Nephron (organoid): ENCODE measurements at regions not wholly inside any gene's neighbourhood (a gene's known extent, or its start where the extent isn't known, plus 50 kb on each side); places are given as distances from the start of the nearest gene placed in this dataset.

Experiments
- H3K27ac Mint-ChIP-seq, 3 experiments: 2 replicates each; pipeline ENCODE4 v1.8.0; 2020; ENCODE audit warnings: mixed read lengths in 3 of 3, mild to moderate bottlenecking in 2 of 3, moderate library complexity in 1 of 3
- H3K27me3 Mint-ChIP-seq: 2 replicates; pipeline ENCODE4 v1.8.0; 2021; ENCODE audit warnings: low read depth, mild to moderate bottlenecking, moderate library complexity, mixed read lengths
- H3K36me3 Mint-ChIP-seq: 2 replicates; pipeline ENCODE4 v1.8.0; 2020; ENCODE audit warnings: low read depth, mixed read lengths
- H3K4me1 Mint-ChIP-seq: 2 replicates; pipeline ENCODE4 v1.8.0; 2020; ENCODE audit warnings: mixed read lengths
- H3K4me3 Mint-ChIP-seq, 3 experiments: 2 replicates each; pipeline ENCODE4 v1.8.0; 2020; ENCODE audit warnings: mild to moderate bottlenecking in 3 of 3, mixed read lengths in 3 of 3, moderate library complexity in 2 of 3
- H3K9me3 Mint-ChIP-seq: 2 replicates; pipeline ENCODE4 v1.8.0; 2020; ENCODE audit warnings: mixed read lengths
- CTCF ChIP-seq, 3 experiments: fragments of 200-600 bp; sonication (generic); IDR thresholded peaks; one replicate each; pipeline ENCODE4 v1.5.0; 2021; ENCODE audit warnings: antibody characterized with exemption in 3 of 3; ENCODE audit not compliant: unreplicated experiment in 3 of 3

- Mint-ChIP-seq H3K27ac (no peak overlapping the region), H3K4me1 (no peaks in the 10 kb centered on the region), H3K36me3 (no peaks in the 10 kb centered on the region), H3K27me3 (peaks cover 3% of the 10 kb centered on the region), H3K9me3 (peaks cover 9% of the 10 kb centered on the region), H3K4me3 (no peak overlapping the region)
- TF ChIP-seq CTCF (IDR thresholded peaks at IDR 0.05; ENCODE audit: unreplicated experiment in 3 of 3): no peak
These were observed 440.0 kb downstream of the DAD1 start for GRCh38 chr14:22149058-22149457.

GRCh38 chr14:22147716-22148115 lies 441.3 kb downstream of the DAD1 start:
- Mint-ChIP-seq H3K9me3 (peaks cover 9% of the 10 kb centered on the region), H3K4me3 (no peak overlapping the region), H3K36me3 (no peaks in the 10 kb centered on the region), H3K27me3 (peaks cover 3% of the 10 kb centered on the region), H3K4me1 (no peaks in the 10 kb centered on the region), H3K27ac (no peak overlapping the region)
- no peak for TF ChIP-seq CTCF (IDR thresholded peaks at IDR 0.05; ENCODE audit: unreplicated experiment in 3 of 3)

DNA sequence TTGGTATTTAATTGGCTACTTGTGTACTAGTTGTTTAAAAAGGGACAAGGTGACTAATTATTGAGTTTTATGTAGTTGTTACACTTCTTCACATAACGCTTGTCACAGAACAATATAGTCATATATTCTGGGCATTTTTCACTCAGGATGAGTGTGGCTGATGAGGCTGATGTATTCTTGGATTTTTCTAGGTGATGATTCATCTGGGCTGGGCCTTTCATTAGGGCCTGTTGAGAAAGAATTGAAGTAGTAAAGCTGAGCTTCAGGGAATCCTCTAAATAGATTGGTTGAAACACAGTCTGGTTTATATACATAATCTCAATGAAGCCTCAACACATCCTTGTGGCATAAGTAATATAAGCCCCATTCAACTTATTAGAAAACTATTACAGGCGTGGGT lies 445.7 kb downstream of the DAD1 start:
- Mint-ChIP-seq H3K27ac (no peak overlapping the region), H3K4me1 (no peaks in the 10 kb centered on the region), H3K36me3 (no peaks in the 10 kb centered on the region), H3K9me3 (no peaks in the 10 kb centered on the region), H3K4me3 (no peak overlapping the region), H3K27me3 (peaks cover 6% of the 10 kb centered on the region)
- no peak for TF ChIP-seq CTCF (IDR thresholded peaks at IDR 0.05; ENCODE audit: unreplicated experiment in 3 of 3)

- Mint-ChIP-seq H3K36me3 (no peaks in the 10 kb centered on the region), H3K27ac (no peak overlapping the region), H3K4me1 (no peaks in the 10 kb centered on the region), H3K9me3 (no peaks in the 10 kb centered on the region), H3K27me3 (peaks cover 3% of the 10 kb centered on the region), H3K4me3 (no peak overlapping the region)
- no peak for TF ChIP-seq CTCF (IDR thresholded peaks at IDR 0.05; ENCODE audit: unreplicated experiment in 3 of 3)
These were observed 448.4 kb downstream of the DAD1 start for GRCh38 chr14:22140633-22141032.

GRCh38 chr14:22131749-22132476 lies 457.1 kb downstream of the DAD1 start:
- H3K36me3 Mint-ChIP-seq: no peaks in the 10 kb centered on the region
- TF ChIP-seq CTCF (IDR thresholded peaks at IDR 0.05; ENCODE audit: unreplicated experiment in 3 of 3): peak in 2 of 3 experiments; percentile 21 to 36
- no peaks in the 10 kb centered on the region for H3K27me3 Mint-ChIP-seq
- H3K27ac Mint-ChIP-seq: no peak overlapping the region
- H3K4me1 Mint-ChIP-seq: no peaks in the 10 kb centered on the region
- H3K9me3 Mint-ChIP-seq: peaks cover 14% of the 10 kb centered on the region
- H3K4me3 Mint-ChIP-seq: no peak overlapping the region

DNA sequence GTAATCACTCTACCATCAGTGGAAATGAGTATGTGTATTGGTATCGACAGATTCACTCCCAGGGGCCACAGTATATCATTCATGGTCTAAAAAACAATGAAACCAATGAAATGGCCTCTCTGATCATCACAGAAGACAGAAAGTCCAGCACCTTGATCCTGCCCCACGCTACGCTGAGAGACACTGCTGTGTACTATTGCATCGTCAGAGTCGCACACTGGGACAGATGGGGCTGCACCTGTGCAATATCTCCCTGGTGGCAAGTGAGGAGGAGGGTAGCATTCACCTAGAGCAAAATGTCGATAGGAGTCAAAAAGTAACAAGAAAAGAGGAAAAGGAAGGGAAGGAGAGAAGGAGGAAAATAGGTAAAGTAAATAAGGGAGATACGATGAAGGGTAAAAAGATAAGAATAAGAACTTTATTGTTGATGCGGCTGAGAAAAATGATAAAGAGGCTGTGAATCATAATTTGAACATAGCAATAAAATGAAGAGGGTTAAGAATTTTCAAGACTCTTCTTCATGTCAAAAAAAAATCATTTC lies 450.5 kb upstream of the OR4E1 start:
- no peak overlapping the region for H3K27ac Mint-ChIP-seq
- H3K27me3 Mint-ChIP-seq: no peaks in the 10 kb centered on the region
- H3K36me3 Mint-ChIP-seq: no peaks in the 10 kb centered on the region
- H3K4me1 Mint-ChIP-seq: peaks cover under 1% of the 10 kb centered on the region
- no peak overlapping the region for H3K4me3 Mint-ChIP-seq
- H3K9me3 Mint-ChIP-seq: peaks cover 3% of the 10 kb centered on the region
- TF ChIP-seq CTCF (IDR thresholded peaks at IDR 0.05; ENCODE audit: unreplicated experiment in 3 of 3): no peak
